Right cardiac atrium (tissue), 5 donors: ENCODE measurements at regions not wholly inside any gene's neighbourhood (a gene's known extent, or its start where the extent isn't known, plus 50 kb on each side); places are given as distances from the start of the nearest gene placed in this dataset.
"Not testable (repeated sequence)": the region's sequence is repeated elsewhere in the genome, so short reads cannot be mapped to it uniquely, and the experiment has no call there.

Experiments
- ATAC-seq, 2 donors: fragments of 200-7000 bp; cut with Tn5 transposase; one replicate each; pipeline versions ENCODE4 v1.8.0 to v1.9.1; 2020; ENCODE audit warnings: moderate library complexity in 2 of 2, mild to moderate bottlenecking in 1 of 2
- DNase-seq, 3 donors: peaks; one replicate each; pipeline ENCODE4 v3.0.0-alpha.2; 2020
- H3K27ac ChIP-seq: one replicate; pipeline ENCODE4 v1.5.1; 2013; ENCODE audit warnings: mild to moderate bottlenecking, low read length, control low read depth, moderate library complexity
- H3K27me3 ChIP-seq: one replicate; pipeline ENCODE4 v1.6.1; 2013; ENCODE audit not compliant: control insufficient read depth, insufficient read depth
- H3K4me1 ChIP-seq: one replicate; pipeline ENCODE4 v1.6.1; 2013; ENCODE audit warnings: low read length; ENCODE audit not compliant: control insufficient read depth, insufficient read depth
- H3K4me3 ChIP-seq: one replicate; pipeline ENCODE4 v1.5.1; 2013; ENCODE audit warnings: low read length, control low read depth
- H3K9me3 ChIP-seq: one replicate; pipeline ENCODE4 v1.6.1; 2013; ENCODE audit warnings: low read length; ENCODE audit not compliant: control insufficient read depth
- WGBS: extraction: QIAGEN DNeasy Blood & Tissue Kit; methylation state at CpG from one replicate; pipeline ENCODE4 v1.1.7; 2013; 5-methylcytosine and 5-hydroxymethylcytosine counted together
- intact Hi-C, 4 donors: fragments of 100-400 bp; cut with DNase I; formaldehyde crosslinking; loops; one replicate each; pipeline versions ENCODE4 v1.11.0 to v1.14.0; 2022 to 2023
- donor health status: healthy with polysubstance abuse.
- donor health status: DM: no; HTN: yes; CAD: no.
- donor health status: DM: no; HTN: no; CAD: no.
- donor health status: DM: no; HTN: yes; CAD: no; lungs with severe emphysema.
- donor health status: DM: yes; HTN: yes; CAD: no.

DNA sequence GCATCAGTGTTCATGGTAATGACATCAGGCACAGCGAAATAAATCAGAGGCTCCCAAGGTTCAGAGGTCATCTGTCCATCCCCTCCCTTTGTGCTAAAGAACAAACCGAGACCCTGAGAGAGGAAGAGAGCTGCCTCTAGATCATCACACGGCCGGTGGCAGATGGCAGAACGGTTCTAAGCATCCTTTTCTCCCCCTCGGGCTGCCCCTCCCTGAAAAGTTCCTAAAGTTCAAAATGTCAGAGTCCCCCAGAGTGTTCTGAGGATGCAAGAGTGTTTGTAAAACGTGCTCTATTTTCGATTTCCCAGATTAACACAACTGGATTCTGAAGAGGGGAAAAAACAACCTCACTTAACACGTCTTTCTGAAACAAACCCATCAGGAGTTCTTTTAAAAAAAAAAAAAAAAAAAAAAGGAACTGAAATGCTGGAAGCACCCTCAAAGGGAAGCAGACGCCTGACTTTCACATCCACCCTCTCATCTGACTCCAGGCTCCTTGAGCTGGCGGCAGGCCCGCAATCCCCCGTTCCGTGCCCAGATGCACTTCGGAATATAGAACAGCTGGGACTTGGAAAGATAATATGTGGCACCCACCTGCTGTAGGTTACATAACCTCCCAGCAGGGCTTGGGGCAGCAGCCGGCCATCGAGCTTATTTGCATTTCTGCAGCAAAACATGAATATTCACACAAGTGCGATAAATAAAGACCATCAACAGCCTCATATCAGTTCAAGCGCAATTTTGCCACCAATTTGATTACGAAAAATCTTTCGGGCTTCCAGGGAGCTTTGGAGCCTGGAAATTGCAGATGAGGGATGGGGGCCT lies 115.5 kb upstream of the SMURF2 start:
- peaks cover 6% of the 10 kb centered on the region for H3K4me1 ChIP-seq
- intact Hi-C loops: no loop called here
- no peak overlapping the region for H3K27ac ChIP-seq
- no peaks in the 10 kb centered on the region for H3K27me3 ChIP-seq
- ATAC-seq (no peak), DNase-seq (peak in 2 of 3 donors; percentile 79 to 81)
- WGBS: 21% methylated on average over 21 of the region's 21 CpGs
- no peak overlapping the region for H3K4me3 ChIP-seq
- no peaks in the 10 kb centered on the region for H3K9me3 ChIP-seq

DNA sequence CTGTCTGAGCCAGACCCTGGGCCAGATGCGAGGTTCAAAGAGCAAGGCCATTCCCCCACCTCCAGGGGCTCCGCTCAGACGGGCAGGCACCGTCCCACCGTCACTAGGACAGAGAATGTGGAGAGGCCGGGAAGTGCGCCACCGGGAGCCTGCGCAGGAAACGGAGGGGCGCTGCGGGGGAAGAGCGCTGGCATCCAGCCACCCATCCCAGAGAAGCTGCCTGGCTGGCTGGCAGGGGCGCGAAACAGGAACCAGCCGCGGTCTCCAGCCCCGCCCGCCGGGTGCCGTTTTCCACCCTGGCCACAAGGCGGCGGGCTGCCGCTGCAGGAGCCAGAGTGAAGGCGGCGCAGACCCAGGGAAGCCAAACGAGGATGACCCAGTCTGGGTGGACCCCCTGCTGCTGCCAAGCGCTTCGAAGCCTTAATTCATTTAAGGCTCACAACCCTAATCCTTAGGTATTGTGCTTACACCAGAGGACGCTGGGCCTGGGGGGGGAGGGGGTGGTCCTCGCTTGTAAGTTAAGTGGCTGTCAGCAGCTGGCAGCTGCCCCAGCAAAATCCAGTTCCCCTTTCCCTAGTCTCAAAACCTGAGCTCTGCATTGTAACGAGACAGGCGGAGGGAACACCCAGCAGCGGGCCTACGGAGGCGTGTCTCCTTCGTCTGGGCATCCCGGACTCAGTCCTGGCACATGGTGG lies 114.8 kb upstream of the SMURF2 start:
- WGBS: 3% methylated on average over 38 of the region's 38 CpGs
- H3K4me3 ChIP-seq, H3K4me1 ChIP-seq, intact Hi-C loops, H3K9me3 ChIP-seq, H3K27me3 ChIP-seq, H3K27ac ChIP-seq: not testable (repeated sequence)
- DNase-seq: peak; percentile 86 to 95 (median 93)
- ATAC-seq: peak; percentile 72 to 76

DNA sequence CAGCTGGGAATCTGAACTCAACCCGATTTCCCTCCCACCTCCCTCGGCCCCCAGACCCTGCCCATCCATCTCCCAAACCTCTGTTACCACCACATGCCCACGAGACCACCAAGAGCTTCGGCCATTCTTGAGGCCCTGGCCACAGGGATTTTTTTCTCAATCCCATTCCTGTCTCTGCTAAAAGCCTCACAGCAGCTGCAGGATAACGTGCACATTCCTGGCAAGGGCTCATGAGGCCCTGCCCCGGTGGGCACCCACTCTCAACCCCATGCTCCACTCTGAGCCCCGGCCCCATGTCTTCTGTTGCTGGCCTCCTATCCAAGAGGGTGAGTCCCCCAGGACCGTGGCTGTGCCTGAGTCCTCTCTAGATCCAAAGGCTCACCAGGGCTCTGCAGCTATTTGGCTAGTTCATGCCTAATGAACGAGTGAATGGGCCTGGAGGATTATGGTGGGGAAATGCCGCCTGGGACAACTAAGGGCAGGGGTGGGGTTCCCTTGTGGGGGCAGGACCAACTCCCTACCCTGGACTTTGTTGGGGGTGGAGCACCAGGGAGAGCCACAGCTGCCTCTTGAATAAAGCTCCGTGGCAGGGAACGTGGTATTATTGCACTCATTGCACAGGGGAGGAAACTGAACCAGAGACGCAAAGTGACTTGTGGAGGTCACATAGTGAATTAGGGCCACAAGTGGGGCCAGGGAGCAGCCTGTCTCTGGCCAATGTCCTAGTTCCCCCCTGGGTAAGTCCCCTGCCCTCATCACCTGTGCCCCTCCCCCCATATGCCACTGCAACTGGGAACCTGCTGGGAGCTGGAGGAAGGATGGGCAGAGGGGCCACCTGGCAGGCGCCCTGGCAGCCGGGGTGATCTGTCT lies 113.8 kb upstream of the SMURF2 start:
- ATAC-seq (no peak), DNase-seq (peak in 1 of 3 donors; percentile 48)
- Histone ChIP-seq H3K27me3 (no peaks in the 10 kb centered on the region), H3K4me1 (peaks cover 5% of the 10 kb centered on the region), H3K9me3 (no peaks in the 10 kb centered on the region), H3K27ac (no peak overlapping the region), H3K4me3 (no peak overlapping the region)
- intact Hi-C loops: no loop called here
- 68% methylated on average over 14 of the region's 15 CpGs for WGBS

DNA sequence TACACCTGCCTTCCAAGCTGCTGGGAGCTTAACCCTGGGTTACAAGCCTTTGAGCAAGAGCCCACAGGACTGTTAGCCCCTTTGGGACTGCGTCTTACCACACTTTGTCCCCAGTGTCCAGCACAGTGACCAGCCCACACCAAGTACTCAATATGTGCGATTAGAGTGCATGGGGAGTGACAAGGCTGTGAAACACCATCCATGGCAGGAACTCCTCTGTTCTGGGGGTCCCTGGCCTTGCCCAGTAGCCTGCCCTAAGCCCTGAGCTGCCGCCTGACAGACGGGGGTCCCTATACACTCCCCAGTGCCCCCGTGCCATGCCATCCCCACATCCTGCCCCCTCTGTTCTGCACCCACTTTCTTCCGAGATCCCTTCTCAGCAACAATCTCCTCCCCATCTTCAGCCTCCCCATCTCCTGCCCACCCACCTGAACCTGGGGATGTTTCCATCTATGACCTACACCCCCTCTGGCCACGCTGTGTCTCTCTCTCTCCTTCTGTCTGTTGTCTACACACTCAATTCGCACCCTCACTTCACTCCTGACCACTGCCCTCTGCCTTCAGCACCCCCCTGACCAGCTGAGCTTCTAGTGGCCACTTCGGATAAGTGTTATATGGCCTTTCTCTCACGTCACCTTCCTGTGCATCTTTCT lies 112.9 kb upstream of the SMURF2 start:
- Histone ChIP-seq H3K4me3 (no peak overlapping the region), H3K9me3 (no peaks in the 10 kb centered on the region), H3K27ac (no peak overlapping the region), H3K4me1 (no peaks in the 10 kb centered on the region), H3K27me3 (no peaks in the 10 kb centered on the region)
- 90% methylated on average over 10 of the region's 10 CpGs for WGBS
- ATAC-seq (no peak), DNase-seq (peak in 1 of 3 donors; percentile 22)
- intact Hi-C loops: no loop called here

DNA sequence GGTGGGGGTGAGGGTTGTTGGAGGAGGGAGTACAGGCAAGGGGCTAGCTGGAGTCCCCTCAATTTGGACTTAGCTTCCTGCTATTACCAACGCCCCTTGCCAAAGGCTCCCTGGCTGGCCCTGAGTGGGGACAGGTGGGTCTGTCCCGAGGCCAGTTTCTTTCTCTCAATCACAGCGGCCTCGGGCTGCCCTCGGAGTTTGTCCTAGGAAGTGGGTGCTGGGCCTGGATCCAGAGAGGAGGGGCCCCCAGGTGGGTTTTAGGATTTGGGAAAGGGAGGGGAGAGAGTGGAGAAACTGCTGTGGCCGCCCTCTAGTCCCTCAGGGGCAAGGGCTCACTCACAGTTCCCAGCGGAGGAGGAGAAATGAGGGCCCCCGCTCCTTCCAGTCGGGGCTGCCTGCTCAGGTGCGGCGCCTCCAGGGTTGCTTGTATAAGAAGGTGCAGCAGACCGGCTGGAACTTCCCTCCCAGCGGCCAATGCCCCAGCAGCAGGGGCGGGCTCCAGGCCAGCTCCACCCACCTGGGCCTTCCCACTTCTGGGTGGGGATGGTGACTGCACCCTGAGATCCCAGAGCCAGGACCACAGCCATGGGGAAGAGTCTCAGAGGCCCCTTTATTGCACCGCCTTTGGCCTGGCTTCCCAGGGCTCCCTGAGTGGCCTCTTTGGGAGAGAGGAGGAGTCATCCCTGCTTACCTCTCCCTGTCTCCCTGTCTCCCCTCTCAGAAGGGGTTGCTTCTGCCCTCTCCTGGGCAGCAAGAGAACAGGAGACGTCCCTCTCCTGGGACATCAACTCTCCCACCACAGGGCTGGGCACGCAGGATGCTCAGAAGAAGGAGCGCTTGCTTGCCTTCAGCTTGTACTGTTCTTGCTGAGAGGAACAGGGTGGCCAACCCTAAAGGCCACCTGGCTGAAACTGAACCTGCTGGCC lies 112.0 kb upstream of the SMURF2 start:
- intact Hi-C loops: no loop called here

DNA sequence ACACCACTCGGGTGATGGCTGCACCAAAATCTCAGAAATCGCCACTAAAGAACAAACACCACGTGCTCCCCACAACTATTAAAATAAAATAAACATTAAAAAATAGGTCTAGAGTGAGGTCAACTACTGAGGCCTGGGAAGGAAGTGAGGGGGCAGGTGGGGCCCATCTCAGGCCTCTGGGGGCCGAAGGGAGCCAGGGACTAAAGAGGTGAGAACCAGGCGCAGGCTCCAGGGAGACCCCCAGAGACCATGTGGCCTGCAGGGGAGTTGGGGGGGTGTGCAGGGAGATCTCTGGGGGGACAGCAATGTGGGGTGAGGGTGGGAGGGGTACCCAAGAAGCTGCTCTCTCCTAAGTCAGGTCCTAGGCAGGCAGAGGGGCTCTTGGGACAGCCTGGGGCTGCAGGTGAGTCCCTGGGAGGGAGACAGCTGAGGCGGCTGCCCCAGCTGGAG lies 111.3 kb upstream of the SMURF2 start:
- WGBS: 81% methylated on average over 6 of the region's 6 CpGs
- H3K9me3 ChIP-seq: no peaks in the 10 kb centered on the region
- no peaks in the 10 kb centered on the region for H3K27me3 ChIP-seq
- DNase-seq (no peak), ATAC-seq (no peak)
- no peaks in the 10 kb centered on the region for H3K4me1 ChIP-seq
- intact Hi-C loops: no loop called here
- no peak overlapping the region for H3K27ac ChIP-seq
- H3K4me3 ChIP-seq: no peak overlapping the region

More for the DNA sequence above, 112.0 kb upstream of the SMURF2 start:
- Histone ChIP-seq H3K4me1 (no peaks in the 10 kb centered on the region), H3K9me3 (no peaks in the 10 kb centered on the region), H3K27me3 (no peaks in the 10 kb centered on the region), H3K4me3 (no peak overlapping the region), H3K27ac (no peak overlapping the region)
- ATAC-seq (no peak), DNase-seq (peak in 1 of 3 donors; percentile 64)
- 76% methylated on average over 18 of the region's 18 CpGs for WGBS

DNA sequence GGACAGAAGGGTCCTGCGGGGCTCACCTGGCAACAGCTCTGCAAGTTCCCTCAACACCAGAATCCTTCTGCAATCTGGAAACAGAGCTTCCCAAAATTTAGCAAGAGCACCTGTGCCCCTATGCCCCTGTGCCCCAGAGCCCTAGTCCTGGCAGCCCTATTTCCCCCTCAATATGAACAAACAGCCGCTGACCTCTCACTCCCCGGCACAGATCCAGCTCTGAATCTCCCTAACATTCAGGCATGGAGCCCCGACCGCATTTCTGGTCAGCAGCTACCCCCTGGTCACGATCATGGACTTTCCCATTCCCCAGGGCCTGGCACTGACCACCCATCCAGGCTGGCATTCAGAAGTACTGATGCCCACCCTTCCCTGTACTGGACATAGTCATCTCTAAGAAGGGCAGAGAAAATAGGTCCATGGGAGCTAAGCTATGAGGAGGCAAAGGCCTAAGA lies 110.8 kb upstream of the SMURF2 start:
- no peak for ATAC-seq
- DNase-seq: peak in 1 of 3 donors; percentile 25
- intact Hi-C loops: no loop called here
- Histone ChIP-seq H3K27me3 (no peaks in the 10 kb centered on the region), H3K4me1 (no peaks in the 10 kb centered on the region), H3K4me3 (no peak overlapping the region), H3K27ac (no peak overlapping the region), H3K9me3 (no peaks in the 10 kb centered on the region)
- WGBS: 93% methylated on average over 6 of the region's 6 CpGs

DNA sequence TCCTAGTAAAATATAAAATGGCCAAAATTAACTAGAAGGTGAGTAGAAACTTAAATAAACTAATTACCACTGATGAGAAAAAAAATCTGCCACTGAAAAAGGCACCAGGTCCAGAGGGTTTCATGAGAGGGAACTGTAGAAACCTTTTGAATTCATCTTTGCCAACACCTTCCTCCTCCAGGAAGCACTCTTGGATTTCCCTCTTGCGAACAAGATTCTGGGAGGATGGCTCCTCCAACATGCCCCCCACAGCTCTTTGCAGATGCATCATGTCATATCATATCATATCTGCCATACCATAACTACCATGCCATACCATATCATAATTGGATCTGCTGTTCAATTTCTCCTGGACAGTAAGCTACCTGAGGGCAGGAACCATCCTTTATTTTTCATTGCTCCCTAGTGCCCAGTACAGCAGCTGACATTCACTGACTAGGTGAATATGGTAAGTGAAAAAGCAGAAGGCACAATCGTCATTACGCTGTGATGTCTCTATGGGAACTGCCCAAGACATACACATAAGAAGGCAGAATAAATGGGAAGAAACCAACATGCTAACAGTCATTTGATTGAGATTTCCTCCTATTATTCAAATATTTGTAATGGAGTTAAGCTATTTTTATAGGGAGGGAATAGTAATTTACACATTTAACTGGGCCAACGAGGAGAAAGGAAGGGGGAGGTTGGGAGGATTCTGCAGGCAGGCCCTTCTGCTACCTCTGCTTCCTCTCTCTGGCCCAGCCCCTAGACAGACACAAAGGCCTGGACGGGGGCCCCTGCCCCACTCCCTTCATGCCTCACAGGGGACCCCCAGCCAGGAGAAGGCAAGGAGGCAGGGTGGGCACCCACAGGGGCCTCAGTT lies 110.1 kb upstream of the SMURF2 start:
- 77% methylated on average over 5 of the region's 5 CpGs for WGBS
- Histone ChIP-seq H3K27ac (no peak overlapping the region), H3K9me3 (no peaks in the 10 kb centered on the region), H3K4me1 (no peaks in the 10 kb centered on the region), H3K4me3 (no peak overlapping the region), H3K27me3 (no peaks in the 10 kb centered on the region)
- no peak for ATAC-seq
- DNase-seq: peak in 1 of 3 donors; percentile 37
- intact Hi-C loops: no loop called here

DNA sequence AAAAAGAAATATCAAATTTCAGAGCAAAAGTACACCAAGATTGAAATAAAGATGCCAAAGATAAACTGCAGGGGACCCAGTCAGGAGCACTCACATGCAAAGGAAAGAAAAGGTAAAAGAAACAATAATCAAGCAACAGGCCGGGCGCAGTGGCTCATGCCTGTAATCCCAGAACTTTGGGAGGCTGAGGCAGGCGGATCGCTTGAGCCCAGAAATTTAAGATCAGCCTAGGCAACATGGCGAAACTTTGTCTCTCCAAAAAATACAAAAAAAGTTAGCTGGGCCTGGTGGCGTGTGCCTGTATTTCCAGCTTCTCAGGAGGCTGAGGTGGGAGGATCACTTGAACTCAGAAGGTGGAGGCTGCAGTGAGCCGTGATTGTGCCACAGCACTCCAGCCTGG lies 107.6 kb upstream of the SMURF2 start:
- Histone ChIP-seq H3K9me3 (no peaks in the 10 kb centered on the region), H3K27ac (no peak overlapping the region), H3K4me1 (no peaks in the 10 kb centered on the region), H3K27me3 (no peaks in the 10 kb centered on the region), H3K4me3 (no peak overlapping the region)
- DNase-seq (no peak), ATAC-seq (no peak)
- 97% methylated on average over 7 of the region's 7 CpGs for WGBS
- intact Hi-C loops: no loop called here
